ENCODE measurements at regions not wholly inside any gene's neighbourhood (a gene's known extent, or its start where the extent isn't known, plus 50 kb on each side); places are given as distances from the start of the nearest gene placed in this dataset.

DNA sequence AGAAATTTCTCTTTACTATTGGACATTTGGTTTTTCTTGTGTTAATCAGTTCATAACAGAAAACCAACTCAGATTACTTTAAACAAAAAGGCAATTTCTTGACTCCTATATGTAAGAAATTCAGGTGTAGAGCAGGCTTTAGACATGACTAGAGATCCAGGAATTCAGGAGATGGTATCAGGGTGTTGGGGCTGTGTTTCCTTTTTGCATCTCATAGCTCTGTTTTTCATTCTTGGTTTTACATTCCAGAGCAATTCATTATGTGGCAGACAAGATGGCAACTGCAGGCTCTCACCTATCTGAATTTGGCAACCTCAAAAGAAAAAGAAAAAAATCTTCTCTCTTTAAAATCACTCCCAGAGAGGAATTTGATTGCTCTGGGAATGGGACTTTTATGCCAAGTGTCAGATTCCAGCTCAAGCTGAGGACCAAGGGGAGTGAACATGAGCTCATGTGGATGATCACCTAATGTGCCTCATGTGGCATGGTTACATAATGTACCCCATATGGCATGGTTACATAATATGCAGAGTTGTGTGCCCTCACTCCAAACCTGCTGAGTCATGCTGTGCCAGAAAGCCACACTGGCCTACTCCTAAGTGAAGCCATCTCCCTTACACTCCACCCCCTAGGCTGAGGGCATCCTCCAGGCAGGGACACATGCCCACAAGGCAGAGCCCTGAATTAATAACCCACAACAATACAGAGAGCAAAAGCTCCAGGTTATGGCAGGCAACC lies 282.7 kb downstream of the MBD2 start:
- Histone ChIP-seq H4K5ac (ENCODE audit: insufficient read length, low read depth, low read length) (no peak overlapping the region), H3K79me1 (ENCODE audit: insufficient read depth, low read depth, low read length, poor library complexity, severe bottlenecking) (no peaks in the 10 kb centered on the region), H3K14ac (ENCODE audit: insufficient read depth, low read length) (no peak overlapping the region), H2BK5ac (ENCODE audit: insufficient read length, low read length) (no peak overlapping the region), H4K91ac (ENCODE audit: insufficient read length, low read depth, low read length) (no peak overlapping the region), H2BK15ac (ENCODE audit: low read depth, low read length) (no peak overlapping the region), H3K9me3 (ENCODE audit: control insufficient read depth, low read depth, low read length) (peaks cover 13% of the 10 kb centered on the region), H2BK120ac (ENCODE audit: low read depth, low read length, poor library complexity, severe bottlenecking) (no peak overlapping the region), H2AK5ac (ENCODE audit: insufficient read length, low read length) (no peak overlapping the region), H3T11ph (ENCODE audit: low read length) (no peak overlapping the region), H3K4me1 (ENCODE audit: insufficient read depth, low read length) (no peaks in the 10 kb centered on the region), H2BK12ac (ENCODE audit: insufficient read length, low read depth, low read length) (no peak overlapping the region), H3K27ac (ENCODE audit: insufficient read length, low read depth, low read length) (no peak overlapping the region), H3K79me2 (ENCODE audit: insufficient read depth, low read length) (no peaks in the 10 kb centered on the region), H3K23me2 (ENCODE audit: insufficient read length, low read depth, low read length, poor library complexity, severe bottlenecking) (no peaks in the 10 kb centered on the region), H2BK20ac (ENCODE audit: low read depth, low read length, poor library complexity, severe bottlenecking) (no peak overlapping the region), H3K9ac (ENCODE audit: extremely low read depth, insufficient read length, low read length) (no peak overlapping the region), H2AFZ (ENCODE audit: low read length) (no peak overlapping the region), H3K18ac (ENCODE audit: insufficient read length, low read depth, low read length) (no peak overlapping the region), H3K23ac (ENCODE audit: insufficient read length, low read depth, low read length) (no peak overlapping the region), H3K4me2 (ENCODE audit: insufficient read depth, insufficient read length, low read length) (no peak overlapping the region), H3K27me3 (ENCODE audit: insufficient read depth, low read length) (no peaks in the 10 kb centered on the region), H3K4ac (ENCODE audit: low read depth, low read length) (no peak overlapping the region), H3K56ac (ENCODE audit: insufficient read length, low read depth, low read length) (no peak overlapping the region), H4K8ac (replicated peaks; ENCODE audit: insufficient read length, low read depth, low read length) (no peak overlapping the region), H4K20me1 (ENCODE audit: control insufficient read depth, insufficient read depth, insufficient read length) (no peaks in the 10 kb centered on the region)
- Mint-ChIP-seq H3K4me3 (no peak overlapping the region), H3K4me1 (peaks cover 2% of the 10 kb centered on the region in 2 experiments; a peak in 3 of 4 replicates), H3K27me3 (ENCODE audit: low read depth) (no peaks in the 10 kb centered on the region; the same call in 1 of the 2 replicates), H3K9me3 (peaks cover 19 to 38% of the 10 kb centered on the region in 2 experiments), H3K36me3 (ENCODE audit: insufficient read depth in 1 of 3, low read depth in 3 of 3) (peaks cover 5 to 18% (median 11%) of the 10 kb centered on the region in 3 experiments; a peak in 6 of 7 replicates), H3K27ac (no peak overlapping the region)
- DNase-seq, result no peak
- TF ChIP-seq, protein P1, sequence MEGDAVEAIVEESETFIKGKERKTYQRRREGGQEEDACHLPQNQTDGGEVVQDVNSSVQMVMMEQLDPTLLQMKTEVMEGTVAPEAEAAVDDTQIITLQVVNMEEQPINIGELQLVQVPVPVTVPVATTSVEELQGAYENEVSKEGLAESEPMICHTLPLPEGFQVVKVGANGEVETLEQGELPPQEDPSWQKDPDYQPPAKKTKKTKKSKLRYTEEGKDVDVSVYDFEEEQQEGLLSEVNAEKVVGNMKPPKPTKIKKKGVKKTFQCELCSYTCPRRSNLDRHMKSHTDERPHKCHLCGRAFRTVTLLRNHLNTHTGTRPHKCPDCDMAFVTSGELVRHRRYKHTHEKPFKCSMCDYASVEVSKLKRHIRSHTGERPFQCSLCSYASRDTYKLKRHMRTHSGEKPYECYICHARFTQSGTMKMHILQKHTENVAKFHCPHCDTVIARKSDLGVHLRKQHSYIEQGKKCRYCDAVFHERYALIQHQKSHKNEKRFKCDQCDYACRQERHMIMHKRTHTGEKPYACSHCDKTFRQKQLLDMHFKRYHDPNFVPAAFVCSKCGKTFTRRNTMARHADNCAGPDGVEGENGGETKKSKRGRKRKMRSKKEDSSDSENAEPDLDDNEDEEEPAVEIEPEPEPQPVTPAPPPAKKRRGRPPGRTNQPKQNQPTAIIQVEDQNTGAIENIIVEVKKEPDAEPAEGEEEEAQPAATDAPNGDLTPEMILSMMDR (conservative IDR thresholded peaks at IDR 0.05), result no peak

Measured in H9 (cell line).